NCI-H2196 treated with DMSO at 0.1 percent for 48 hours (cell line): ENCODE measurements at regions not wholly inside any gene's neighbourhood (a gene's known extent, or its start where the extent isn't known, plus 50 kb on each side); places are given as distances from the start of the nearest gene placed in this dataset.

Experiments
- DNase-seq: peaks from one replicate; lab custom pipeline; 2025; ENCODE audit not compliant: unreplicated experiment; lab: John Stamatoyannopoulos, UW

DNA sequence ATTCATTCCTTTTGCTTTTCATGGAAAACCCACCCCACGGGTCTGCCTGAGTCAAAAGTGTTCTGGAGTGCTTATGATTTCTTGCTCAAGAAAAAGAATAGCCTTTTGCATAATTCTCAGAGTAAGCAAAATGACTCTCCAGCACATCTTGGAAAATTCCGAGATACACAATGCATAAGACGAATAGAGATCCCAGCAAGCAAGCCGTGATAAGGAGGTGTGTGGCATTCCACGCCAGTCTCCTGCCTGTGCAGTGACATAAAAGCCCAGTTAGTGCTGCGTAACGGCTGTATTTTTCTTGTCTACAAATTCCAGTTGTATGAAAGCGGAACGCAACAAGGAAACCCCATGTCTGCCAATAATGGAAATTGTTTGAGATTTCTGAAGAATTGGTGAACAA, 237.9 kb upstream of the GATB start:
- no peak for DNase-seq

DNA sequence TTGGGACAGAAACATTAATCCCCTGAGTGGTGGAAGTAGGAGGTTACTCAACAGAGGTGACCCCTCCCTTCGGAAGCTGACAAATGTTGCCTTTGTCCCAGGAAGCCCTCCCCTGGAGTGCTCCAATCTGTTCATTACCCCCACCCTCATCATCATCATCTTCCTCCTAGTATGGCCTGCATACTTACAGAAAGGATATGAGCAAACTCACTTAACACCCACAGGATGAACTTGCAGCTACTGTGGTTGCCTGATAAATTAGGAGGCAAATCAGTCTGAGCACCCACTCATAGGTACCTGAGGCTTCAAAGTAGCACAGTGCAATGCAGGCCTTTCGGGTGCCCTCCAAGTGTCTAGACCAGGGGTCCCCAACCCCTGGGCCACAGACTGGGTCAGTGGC, 236.7 kb upstream of the GATB start:
- DNase-seq, result no peak

DNA sequence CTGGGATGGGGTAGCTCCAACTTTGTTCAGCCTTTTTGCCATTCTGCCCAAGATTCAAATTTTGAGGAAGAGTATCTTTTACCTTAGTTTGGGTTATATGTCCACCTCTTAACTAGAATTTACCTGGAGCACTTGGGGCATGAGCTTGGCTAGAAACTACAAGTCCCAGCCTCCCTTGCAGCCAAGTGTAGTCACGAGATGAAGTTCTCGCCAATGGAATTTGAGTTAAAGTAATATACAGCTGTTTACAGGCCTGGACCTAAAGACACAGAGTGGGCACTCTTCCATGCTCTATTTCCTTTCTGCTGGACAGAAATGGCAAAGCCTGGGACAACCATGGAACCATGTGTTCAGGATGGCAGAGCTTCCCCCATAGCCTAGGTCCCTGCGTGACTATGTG, 233.6 kb upstream of the GATB start:
- no peak for DNase-seq

DNA sequence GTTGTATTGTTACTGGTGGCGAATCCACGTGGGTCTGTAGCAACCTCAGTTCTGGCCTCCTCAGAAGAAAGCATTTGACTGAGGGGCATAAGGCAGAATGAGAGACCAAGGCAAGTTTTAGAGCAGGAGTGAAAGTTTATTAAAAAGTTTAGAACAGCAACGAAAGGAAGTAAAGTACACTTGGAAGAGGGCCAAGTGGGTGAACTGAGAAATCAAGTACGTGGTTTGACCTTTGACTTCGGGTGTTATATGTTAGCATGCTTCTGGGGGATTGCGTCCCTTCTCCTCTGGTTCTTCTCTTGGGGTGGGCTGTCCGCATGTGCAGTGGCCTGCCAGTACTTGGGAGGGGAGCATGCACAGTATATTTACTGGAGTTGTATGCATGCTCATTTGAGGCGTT, 232.7 kb upstream of the GATB start:
- DNase-seq, result no peak

DNA sequence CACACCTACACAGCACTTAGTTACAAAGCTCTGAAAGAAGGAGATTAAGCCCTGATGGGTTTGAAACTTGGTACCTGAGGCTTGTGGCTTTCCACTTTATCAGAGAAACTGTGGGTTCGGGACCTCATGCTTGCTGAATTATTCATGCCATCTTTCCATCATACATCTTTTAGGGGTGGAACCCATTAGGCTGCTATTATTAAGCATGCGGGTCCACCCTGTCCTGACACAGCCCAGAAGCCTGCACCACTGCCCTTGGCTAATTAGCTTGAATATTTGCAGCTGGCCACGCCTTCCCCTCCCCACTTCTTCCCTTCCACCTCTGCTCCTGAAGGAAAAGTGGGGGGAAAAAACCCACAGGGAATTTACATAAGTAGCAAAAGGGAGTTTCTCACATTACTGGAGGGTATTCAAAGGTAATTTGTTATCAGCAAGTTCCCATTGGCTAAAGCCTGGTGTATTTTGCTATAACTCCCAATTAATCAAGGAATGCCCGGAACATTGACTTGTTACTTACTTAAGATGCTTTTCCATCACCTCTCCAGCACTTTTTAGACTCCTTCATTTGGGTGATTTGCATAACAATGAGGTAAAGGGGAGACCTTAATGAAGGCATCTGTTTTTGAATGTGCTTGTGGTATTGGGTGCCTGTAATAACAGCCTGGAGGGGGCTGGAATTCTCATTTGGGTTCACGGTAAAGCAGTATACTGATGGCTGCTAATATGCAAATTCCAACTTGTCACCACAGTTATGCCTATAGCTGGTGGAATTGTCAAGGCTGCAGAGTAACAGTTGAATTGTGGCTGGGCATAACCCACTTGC, 231.7 kb upstream of the GATB start:
- DNase-seq, result no peak

DNA sequence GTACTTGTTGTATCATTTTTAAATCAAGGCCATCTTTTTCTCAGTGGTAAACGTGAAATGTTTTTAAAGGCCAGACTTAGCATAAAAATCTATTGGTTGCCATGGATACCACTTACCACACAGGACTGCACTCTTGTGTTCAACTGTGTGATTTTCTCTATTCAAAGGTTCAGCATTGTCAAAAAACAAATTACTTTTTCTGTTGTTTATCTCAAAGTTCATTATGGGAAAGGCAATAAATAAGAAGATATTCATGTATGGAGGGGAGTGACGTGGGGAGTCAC, 231.0 kb upstream of the GATB start:
- DNase-seq, result no peak

DNA sequence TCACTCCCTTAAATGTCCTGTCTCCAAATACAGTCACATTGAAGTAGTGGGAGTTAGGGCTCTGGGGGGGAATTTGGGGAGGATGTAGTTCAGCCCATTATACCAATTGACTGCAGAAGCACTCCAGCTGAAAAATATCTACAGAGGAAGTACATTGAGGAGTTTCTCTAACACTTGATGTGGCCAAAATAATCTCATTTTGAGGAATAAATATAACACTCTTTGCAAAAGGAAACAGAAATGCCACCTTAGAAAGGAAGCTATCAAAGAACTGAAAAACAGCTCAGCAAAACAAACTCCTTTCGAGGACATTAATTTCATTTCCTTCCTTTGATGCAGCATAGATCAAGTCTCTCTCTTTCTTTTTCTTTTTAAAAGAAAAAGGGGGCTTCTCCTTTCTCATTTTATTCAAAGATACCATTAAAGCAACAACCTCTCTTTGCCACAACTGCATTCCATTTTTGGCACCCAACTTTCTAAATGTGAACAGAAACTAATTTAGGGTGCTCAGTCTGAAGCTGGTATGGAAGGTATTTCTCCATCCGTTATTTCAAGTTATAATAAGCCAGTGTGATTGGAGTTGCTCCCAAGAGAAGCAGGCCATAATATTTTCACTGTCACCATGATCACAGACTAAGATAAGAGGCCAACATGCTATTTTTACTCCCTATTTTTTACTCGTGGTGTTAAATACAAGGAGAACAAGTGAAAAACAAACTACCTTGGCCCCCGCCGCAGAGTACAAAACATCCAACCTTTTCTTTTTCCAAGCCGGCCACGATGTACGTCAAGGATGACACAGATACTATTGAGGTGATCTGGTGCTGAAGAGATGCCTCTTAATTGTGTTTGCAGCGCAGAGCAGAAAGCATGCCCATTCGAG, 230.4 kb upstream of the GATB start:
- DNase-seq, result no peak

DNA sequence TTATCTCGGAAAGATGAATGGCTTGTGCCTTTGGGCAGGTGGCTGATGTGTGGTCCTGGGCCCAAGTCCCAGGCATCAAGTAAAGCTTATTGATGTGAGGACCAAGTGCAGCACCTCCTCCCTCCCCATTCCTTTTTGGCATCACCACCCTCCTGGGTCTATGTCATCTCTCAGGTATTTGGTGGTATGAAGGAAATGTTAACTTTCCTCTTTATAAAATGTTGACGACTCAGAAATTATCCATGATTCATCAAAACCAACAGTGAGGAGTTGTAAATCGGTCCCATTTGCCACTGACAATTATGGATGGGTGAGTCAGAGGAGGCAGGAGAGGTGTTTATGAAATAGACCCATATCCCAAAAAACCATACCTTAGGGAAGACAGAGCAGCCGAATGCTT, 229.4 kb upstream of the GATB start:
- no peak for DNase-seq

DNA sequence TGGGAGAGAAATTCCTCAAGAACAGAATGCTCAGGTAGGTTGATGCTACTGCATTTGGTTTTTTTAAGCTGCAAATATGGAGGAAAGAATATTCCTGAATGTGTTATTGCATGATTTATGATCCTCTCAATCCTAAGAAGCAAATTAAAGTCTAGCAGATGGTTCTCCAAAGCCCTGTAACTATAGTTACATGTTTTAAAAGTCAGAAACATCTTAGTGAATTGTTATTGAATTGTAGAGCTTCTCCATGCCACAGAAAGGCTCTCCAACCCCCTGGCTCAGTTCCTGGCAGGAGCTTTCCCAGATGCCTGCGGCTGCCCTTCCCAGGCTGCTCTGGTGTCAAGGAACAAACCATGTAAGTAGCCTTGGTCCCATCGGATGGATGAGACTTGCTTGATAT, 227.8 kb upstream of the GATB start:
- DNase-seq, result no peak

DNA sequence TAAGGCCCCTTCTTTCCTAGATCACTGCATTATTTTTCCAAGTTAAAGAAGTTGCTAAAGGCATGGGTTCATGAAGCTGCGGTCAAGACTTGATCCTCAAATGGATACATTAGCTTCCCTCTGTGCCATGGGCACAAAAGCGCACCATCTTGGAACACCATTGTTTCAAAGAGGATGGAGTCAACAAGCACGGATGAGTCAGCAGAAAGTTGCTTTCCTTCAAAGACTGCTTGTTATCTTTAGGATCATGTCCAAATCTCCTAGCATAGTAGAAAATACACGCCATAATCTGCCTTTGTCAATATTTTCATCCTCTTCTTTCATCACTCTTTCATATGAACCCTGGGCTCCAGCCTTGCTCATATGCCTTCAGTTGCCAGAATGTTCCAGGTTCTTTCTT, 226.8 kb upstream of the GATB start:
- DNase-seq, result no peak

DNA sequence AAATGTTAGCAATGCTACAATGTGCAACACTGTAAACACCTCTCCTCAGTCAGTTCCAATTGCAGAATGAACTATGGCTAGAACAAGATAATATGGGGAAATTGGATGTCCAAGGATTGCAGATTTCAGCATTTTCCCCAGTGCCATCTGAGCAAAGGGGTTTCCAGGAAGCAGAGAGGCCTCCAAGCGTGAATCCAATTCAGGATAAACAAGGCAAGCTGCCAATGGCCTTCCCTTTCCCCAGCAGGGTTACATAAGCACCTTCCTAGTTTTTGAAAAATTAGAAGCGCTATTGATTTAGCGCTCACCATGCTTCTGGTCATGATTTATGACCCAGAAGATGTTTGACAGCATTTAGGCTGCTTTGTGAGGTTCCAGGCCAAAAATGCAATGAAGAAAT, 223.0 kb upstream of the GATB start:
- no peak for DNase-seq

DNA sequence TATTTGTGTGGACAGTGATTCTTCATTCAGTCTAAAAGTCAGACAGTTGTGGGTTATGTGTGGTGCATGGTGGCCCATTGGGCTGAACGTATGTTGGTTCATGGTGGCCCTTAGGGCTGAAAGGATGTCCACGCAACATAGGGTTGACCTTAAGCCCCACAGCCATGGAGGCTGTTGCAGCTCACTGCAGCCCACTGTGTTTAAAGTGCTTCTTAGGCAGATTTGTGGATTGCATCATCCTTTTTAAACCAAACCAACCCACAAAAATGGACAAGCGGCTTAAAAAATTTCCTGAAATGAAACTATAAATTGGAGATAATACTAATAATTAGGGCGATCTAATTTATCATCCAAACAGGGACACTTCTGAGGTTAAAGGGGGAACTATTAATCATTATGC, 219.0 kb upstream of the GATB start:
- DNase-seq, result no peak

DNA sequence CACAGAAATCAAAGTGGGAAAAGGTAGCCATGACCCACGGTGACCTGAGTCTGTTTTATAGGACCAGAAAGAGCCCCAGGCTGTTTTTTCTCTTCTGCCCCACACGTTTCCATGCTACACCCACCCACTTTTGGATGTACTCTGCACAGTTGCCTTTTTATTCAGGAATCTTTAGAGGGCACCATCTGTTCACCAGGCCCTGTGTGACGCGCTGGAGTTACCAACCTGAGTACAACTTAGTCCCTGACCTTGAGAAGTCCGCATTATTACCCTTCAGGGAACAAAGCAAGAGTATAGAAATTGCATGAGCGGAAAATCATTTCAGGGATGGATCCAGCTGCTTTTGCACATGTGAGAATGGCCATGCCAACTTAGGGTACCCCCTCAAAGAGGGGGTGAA, 207.8 kb upstream of the GATB start:
- DNase-seq, result no peak

DNA sequence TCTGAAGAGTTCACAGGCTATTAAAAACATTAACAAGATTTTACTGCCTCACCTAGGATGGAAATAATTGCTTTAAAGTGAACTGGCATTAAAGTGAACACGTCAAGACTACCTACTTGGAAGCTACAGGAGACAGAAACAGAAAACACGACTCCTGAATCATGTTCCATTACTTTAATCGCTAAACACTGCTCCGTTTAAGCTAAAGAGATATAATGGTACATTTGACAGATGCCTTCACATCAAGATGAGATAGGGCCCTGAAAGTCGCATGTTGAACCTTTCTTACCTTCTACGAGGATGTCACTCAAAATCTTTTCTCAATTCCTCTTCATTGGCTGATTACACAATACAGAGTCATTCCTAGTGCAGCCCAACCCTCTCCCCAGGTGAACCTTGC, 206.3 kb upstream of the GATB start:
- no peak for DNase-seq

DNA sequence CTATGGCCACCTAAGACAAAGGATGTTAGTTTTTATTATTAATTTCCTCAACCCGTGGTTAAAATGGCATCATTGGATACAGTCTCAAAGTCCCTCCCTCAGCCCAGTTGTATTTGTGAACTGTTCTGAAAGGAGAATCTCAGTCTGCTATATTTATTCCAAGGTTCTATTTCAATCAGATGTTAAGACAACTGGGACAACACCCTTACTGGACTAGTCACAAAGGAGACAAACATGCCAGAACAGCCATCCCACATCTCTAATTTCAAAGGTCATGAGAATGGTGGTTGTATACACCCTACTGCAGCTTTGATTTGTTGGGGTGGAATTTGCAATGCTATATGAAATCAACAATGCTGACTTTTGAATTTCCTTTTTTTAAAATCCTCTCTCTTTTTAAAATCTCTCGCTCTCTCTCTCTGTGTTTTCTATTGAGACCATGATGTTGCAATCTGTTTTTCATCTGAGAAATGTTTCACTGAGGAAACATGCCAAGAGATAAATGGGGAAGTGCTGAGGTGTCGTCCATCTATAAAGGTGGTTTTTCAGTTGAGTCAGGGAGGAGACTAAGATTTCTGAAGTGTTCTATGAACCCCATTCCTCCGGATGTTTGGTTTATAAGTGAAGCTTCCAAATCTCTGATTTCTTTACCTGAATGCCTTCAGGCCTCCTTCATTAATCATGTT, 201.5 kb upstream of the GATB start:
- no peak for DNase-seq

DNA sequence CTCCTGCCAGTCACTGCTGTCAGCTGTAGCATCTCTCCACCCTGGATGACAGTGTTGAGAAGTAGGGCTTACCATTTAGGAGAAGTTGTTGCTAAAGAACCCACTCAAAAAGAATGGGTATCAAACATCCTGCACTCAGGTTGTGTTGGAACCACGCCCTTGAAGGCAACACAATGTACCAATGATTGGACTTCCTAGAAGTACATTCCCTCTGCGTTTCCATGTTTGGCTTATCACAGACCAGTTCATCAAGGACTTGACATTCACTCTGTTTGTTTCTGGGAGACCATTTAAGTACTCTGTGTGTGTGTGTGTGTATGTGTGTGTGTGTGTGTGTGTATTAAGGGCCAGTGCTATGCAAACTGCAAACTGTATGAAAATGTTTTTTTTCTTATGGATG, 200.6 kb upstream of the GATB start:
- DNase-seq, result no peak

DNA sequence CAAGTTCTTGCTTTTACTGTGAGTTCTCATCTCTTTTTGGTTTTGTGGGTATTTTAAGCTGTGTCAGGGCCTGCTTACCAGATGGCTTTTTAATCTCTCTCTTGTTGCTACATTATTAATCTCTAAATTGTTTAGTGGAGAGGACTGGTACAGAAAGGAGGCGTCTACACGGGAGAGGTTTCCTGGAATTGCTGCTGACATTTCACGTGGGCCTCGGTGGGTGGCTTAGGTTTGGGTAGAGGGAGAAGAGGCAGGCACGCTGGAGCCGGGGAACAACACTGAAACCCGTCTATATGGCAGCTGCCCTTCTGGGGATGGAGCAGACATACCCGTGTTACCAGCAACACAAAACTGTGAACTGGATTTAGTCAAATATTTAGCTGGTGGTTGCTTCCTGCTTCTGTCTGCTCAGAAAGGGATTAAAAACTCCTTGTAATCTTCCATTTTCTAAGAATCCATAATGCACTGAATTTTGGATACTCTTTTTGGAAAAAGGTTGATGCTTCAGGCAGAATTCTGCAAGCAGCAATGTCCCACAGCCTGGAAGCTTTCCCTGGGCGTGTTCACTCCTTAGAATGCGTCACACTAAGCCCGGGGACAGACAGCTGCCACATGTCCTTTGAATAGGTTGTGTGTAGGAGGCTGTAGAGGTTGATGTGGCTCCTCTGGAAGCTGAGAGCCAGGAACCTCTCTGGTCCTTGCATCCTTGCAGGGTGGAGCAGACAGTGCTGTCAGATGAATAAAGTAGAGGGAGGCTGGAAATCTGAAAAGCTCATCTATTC, 199.8 kb upstream of the GATB start:
- no peak for DNase-seq

DNA sequence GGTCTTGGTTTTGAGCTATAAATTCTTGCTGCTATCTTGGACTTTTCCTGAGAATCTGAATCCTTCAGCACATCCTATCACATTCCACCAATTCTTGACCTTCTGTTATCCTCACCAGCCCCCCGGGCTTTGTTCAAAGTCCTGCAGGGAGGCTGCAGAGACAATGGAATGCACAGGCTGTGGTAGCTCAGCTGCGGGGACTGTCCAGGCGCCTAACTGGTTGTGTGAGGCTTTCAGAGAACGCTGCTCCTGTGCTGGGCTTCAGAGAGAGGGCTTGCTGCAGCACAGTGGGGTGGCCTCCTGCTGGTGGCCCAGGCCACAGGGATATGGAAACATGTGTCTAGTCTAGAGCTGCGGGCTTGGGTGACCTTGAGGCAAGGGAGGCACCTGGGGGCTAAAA, 196.3 kb upstream of the GATB start:
- no peak for DNase-seq

DNA sequence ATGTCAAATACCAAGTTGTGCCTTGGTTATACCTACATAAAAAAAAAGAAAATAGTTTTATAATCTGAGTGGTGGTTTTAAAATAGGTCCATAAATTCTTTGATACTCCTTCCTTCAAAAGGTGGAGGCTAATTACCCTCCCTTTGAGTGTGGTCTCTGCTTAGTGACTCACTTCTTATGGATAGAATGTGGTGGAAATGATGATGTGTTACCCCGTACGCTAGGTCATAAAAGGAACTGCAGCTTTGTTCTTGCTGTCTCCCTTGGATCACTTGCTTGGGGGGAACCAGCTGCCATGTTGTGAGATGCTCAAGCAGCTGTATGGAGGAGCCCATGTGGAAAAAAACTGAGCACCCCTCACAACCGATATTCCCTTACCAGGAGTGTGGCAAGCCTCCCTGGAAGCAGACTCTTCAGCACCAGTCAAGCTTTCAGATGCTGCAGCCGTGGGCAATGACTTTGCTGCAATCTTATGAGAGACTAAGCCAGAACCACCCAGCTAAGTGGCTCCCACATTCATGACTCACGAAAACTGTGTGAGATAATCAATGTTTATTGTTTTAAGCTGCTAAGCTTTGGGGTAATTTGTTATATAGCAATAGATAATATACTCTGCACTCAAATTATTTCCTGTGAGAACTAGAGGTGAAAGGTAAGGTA, 195.0 kb upstream of the GATB start:
- DNase-seq, result no peak

DNA sequence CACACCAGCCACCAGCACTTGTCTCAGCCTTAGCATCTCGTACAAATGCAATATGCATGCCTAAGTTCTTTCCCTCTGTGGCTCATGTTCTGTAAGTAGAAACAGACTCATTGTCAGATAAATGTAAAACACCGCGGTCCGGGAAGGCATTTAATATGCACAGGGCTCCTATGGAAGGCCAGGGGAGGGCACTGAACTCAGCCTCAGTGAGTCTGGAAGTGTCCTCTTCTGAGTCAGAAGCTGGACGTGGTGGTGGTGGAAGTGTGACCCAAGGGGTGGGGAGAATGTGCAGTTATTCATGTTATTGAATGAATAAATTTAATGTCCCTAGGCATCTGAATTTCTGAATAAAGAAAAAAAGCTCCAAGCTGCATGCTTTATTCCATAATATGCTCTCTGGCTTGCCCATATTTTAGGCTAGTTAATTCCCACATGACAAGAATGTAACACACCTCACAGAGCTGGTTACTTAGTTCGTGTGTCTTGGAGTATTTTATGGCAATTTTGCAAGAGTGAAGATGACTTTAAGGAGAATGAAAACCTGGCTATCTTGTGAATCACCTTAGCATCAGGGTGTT, 193.1 kb upstream of the GATB start:
- DNase-seq, result no peak
